GM18517 (cell line): ENCODE measurements at regions not wholly inside any gene's neighbourhood (a gene's known extent, or its start where the extent isn't known, plus 50 kb on each side); places are given as distances from the start of the nearest gene placed in this dataset.

Experiments used
- ATAC-seq: cut with Tn5 transposase; IDR thresholded peaks from one replicate; pipeline ENCODE4 v1.9.1; 2021; ENCODE audit warnings: mild to moderate bottlenecking, moderate library complexity; ENCODE audit not compliant: unreplicated experiment

GRCh38 chr3:30069056-30069455 lies 537.3 kb upstream of the TGFBR2 start:
- ATAC-seq = no peak

GRCh38 chr3:30073040-30073439 lies 533.4 kb upstream of the TGFBR2 start:
- ATAC-seq = no peak

- ATAC-seq = no peak
These were observed 532.8 kb upstream of the TGFBR2 start for GRCh38 chr3:30073622-30074021.

- no peak for ATAC-seq
These were observed 530.9 kb upstream of the TGFBR2 start for GRCh38 chr3:30075514-30075913.

GRCh38 chr3:30076899-30077298 lies 529.5 kb upstream of the TGFBR2 start:
- ATAC-seq = no peak

GRCh38 chr3:30077746-30078145 lies 528.7 kb upstream of the TGFBR2 start:
- ATAC-seq = no peak

GRCh38 chr3:30078736-30079135 lies 527.7 kb upstream of the TGFBR2 start:
- no peak for ATAC-seq

- no peak for ATAC-seq
These were observed 524.5 kb upstream of the TGFBR2 start for GRCh38 chr3:30081904-30082303.

- no peak for ATAC-seq
These were observed 523.7 kb upstream of the TGFBR2 start for GRCh38 chr3:30082652-30083051.

GRCh38 chr3:30083315-30083714 lies 523.1 kb upstream of the TGFBR2 start:
- ATAC-seq = no peak

- ATAC-seq = no peak
These were observed 522.1 kb upstream of the TGFBR2 start for GRCh38 chr3:30084316-30084715.

GRCh38 chr3:30084971-30085403 lies 521.4 kb upstream of the TGFBR2 start:
- no peak for ATAC-seq

GRCh38 chr3:30085486-30085885 lies 520.9 kb upstream of the TGFBR2 start:
- no peak for ATAC-seq

- ATAC-seq = no peak
These were observed 514.7 kb upstream of the TGFBR2 start for GRCh38 chr3:30091686-30092085.

- no peak for ATAC-seq
These were observed 509.3 kb upstream of the TGFBR2 start for GRCh38 chr3:30097022-30097650.

- ATAC-seq = no peak
These were observed 508.2 kb upstream of the TGFBR2 start for GRCh38 chr3:30098243-30098642.

GRCh38 chr3:30098653-30099455 lies 507.5 kb upstream of the TGFBR2 start:
- no peak for ATAC-seq

- ATAC-seq = no peak
These were observed 504.0 kb upstream of the TGFBR2 start for GRCh38 chr3:30102356-30102755.

- ATAC-seq = no peak
These were observed 503.2 kb upstream of the TGFBR2 start for GRCh38 chr3:30103186-30103585.

- no peak for ATAC-seq
These were observed 498.9 kb upstream of the TGFBR2 start for GRCh38 chr3:30107531-30107930.

- ATAC-seq = no peak
These were observed 494.0 kb upstream of the TGFBR2 start for GRCh38 chr3:30112411-30112810.

GRCh38 chr3:30112902-30113484 lies 493.4 kb upstream of the TGFBR2 start:
- ATAC-seq = no peak
